IMR-90 (cell line): ENCODE measurements at regions not wholly inside any gene's neighbourhood (a gene's known extent, or its start where the extent isn't known, plus 50 kb on each side); places are given as distances from the start of the nearest gene placed in this dataset.

Experiments used
- CEBPB ChIP-seq: IDR thresholded peaks from 2 replicates; pipeline ENCODE4 v1.6.1; 2012; ENCODE audit warnings: low read depth, low read length, improper control_type of control experiment
- FOS ChIP-seq: fragments of 150-350 bp; IDR thresholded peaks from 2 replicates; pipeline ENCODE4 v1.6.1; 2016; ENCODE audit warnings: low read depth, low read length
- MAFK ChIP-seq: IDR thresholded peaks from 2 replicates; pipeline ENCODE4 v1.6.1; 2012; ENCODE audit warnings: low read depth, low read length, improper control_type of control experiment
- NFE2L2 ChIP-seq: fragments of 150-350 bp; IDR thresholded peaks from 2 replicates; pipeline ENCODE4 v1.6.1; 2016; ENCODE audit warnings: low read depth, mild to moderate bottlenecking, low read length
- TF ChIP-seq, protein P1 (sequence below): conservative IDR thresholded peaks from 2 replicates; pipeline ENCODE4 v1.5.1; 2012; ENCODE audit warnings: mild to moderate bottlenecking, low read depth, low read length, improper control_type of control experiment

DNA sequence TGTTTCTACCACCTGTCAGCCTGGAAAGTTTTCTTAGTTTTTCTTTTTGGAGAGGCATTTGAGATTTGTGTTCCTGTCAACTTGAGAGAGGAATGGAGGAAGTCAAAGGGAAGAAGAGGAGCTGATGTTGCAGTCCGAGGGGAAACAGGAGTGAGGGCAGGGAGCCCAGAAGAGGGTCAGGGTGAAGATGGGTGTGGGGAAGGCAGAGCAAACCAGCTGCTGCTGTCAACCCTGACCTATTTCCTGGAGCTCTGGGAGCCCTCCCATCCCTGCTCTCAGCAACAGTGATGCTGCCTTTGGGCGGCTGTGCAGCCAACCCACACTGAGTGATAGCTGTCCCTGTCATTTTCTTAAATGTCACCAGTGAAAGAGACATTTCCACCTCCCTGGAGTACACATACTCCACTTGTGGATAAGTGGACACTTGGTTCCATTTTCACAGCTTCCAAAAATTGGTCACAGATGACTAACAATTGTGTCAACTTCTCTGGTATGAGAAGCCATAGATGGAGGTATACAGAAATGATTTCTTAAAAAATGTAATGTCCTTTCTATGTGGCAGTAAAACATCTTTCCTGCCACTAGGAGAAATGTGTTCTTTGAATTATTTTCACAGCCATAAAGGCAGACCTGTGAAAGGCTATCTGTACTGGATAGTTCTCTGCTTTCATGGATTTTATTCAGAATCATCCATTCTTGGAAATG, 556.3 kb upstream of the TBL1XR1 start:
- TF ChIP-seq, protein P1, sequence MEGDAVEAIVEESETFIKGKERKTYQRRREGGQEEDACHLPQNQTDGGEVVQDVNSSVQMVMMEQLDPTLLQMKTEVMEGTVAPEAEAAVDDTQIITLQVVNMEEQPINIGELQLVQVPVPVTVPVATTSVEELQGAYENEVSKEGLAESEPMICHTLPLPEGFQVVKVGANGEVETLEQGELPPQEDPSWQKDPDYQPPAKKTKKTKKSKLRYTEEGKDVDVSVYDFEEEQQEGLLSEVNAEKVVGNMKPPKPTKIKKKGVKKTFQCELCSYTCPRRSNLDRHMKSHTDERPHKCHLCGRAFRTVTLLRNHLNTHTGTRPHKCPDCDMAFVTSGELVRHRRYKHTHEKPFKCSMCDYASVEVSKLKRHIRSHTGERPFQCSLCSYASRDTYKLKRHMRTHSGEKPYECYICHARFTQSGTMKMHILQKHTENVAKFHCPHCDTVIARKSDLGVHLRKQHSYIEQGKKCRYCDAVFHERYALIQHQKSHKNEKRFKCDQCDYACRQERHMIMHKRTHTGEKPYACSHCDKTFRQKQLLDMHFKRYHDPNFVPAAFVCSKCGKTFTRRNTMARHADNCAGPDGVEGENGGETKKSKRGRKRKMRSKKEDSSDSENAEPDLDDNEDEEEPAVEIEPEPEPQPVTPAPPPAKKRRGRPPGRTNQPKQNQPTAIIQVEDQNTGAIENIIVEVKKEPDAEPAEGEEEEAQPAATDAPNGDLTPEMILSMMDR: no peak
- TF ChIP-seq FOS (no peak), NFE2L2 (no peak), MAFK (no peak), CEBPB (no peak)
